SKM-1 (cell line): ENCODE measurements at regions not wholly inside any gene's neighbourhood (a gene's known extent, or its start where the extent isn't known, plus 50 kb on each side); places are given as distances from the start of the nearest gene placed in this dataset.
A peak's percentile ranks its signal among the peaks of the same experiment; 100 is the strongest.

Source experiments
- DNase-seq: peaks from one replicate; lab custom pipeline; 2025; ENCODE audit not compliant: unreplicated experiment; lab: John Stamatoyannopoulos, UW

GRCh38 chr6:10248378-10248843, 166.5 kb downstream of the TFAP2A start:
- no peak for DNase-seq

GRCh38 chr6:10237298-10238038, 177.4 kb downstream of the TFAP2A start:
- DNase-seq, result no peak

DNA sequence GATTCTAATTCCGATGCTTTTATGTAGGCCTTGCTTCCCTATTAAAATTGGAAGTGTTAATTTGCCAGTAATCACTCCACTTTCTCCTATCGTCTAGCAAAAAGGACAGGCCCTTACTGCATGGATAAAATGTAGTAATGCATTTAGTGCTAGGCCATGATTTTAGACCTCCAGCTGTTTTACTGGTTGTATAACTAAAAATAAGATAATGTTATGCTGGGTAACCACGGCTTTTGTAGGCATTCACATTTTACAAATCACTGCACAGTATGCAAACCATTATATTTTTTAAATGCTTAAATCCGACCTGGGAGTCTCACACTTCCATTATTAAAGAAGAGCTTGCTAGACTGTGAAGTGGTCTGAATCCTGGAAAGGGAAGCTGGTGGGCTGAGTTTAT, 179.5 kb downstream of the TFAP2A start:
- DNase-seq, result no peak

DNA sequence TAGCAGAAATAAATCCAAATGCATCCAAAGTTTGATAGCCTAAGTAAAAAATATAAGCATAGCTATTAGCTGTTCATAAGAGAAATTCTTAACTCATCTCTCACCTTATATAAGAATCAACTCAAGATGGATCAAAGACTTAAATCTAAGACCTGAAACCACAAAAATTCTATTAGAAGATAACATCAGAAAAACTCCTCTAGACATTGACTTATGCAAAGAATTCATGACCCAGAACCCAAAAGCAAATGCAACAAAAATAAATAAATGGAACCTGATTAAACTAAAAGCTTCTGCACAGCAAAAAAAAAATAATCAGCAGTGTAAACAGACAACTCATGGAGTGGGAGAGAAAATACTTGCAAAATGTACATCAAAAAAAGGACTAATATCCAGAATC, 184.3 kb downstream of the TFAP2A start:
- DNase-seq, result no peak

DNA sequence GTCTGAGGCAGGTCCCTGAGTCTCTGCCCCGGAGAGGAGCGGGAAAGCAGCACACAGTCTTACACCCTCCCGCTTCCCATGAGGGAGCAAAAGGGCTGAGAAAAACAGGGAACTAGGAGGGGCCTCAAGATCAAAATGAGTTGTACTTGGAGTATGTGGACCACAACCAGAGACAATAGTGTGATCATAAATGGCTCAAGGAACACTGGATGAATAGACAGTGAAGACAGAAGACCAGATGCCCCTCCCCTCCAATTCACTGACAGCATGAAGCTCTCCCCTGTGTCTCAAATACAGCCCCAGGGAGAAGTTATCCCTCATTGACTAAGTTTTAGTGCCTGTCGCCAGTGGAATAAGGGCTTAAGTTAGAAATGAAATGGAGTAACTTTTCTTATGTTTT, 191.0 kb downstream of the TFAP2A start:
- DNase-seq, result no peak

- DNase-seq, result no peak
Observed at GRCh38 chr6:10221178-10221577, 193.7 kb downstream of the TFAP2A start.

DNA sequence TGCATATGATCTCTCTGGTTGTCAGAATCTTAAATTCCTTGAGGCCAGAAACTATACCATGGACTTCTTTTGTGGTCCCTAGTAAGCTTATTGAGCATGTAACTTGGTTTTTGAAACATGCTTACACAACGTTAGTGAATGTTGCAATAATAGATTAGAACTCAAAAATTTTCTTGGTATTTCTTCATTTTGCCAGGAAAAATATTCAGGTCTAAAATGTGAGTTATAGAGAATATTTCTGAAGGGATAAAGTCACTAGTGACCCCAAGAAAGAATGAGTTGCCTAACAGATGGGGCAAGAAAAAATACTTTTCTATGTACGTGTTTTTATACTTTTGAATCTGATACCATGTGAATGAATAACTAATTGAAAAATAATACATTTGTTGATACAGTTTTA, 195.4 kb downstream of the TFAP2A start:
- peak; percentile 8 for DNase-seq

GRCh38 chr6:10217111-10217510, 197.8 kb downstream of the TFAP2A start:
- no peak for DNase-seq

- no peak for DNase-seq
Observed at GRCh38 chr6:10215326-10216110, 199.4 kb downstream of the TFAP2A start.

GRCh38 chr6:10210052-10210451, 204.8 kb downstream of the TFAP2A start:
- no peak for DNase-seq

GRCh38 chr6:10205892-10206291, 209.0 kb downstream of the TFAP2A start:
- peak; percentile 87 for DNase-seq

DNA sequence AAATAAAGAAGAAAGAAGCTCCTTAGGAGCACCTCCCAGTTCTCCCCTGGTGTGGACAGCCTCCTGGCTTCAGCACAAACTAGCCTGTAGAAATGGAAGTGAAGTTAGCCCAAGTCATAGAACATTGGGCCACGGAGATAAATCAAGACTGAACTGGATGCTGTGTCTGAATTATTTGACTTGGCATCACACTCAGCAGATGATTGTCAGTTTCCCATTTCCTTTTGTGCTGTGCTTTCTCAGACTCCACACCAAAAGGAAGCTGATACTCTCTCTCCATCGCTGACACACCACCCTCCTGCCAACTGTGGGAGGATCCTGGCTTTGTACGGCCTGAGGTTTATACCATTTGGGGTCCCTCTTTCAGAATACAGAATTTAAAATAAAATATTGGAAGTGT, 209.8 kb downstream of the TFAP2A start:
- DNase-seq, result no peak

- DNase-seq, result no peak
Observed at GRCh38 chr6:10203651-10204050, 211.2 kb downstream of the TFAP2A start.

DNA sequence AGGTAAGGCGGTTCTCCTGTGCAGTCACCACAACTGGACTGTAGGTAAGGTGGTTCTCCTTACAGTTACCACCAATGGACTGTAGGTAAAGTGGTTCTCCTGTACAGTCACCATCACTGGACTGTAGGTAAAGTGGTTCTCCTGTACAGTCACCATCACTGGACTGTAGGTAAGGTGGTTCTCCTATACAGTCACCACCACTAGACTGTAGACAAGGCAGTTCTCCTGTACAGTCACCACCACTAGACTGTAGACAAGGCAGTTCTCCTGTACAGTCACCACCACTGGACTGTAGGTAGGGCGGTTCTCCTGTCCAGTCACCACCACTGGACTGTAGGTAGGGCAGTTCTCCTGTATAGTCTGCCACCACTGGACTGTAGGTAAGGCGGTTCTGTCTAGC, 212.3 kb downstream of the TFAP2A start:
- DNase-seq, result no peak

- no peak for DNase-seq
Observed at GRCh38 chr6:10201606-10202510, 213.0 kb downstream of the TFAP2A start.

DNA sequence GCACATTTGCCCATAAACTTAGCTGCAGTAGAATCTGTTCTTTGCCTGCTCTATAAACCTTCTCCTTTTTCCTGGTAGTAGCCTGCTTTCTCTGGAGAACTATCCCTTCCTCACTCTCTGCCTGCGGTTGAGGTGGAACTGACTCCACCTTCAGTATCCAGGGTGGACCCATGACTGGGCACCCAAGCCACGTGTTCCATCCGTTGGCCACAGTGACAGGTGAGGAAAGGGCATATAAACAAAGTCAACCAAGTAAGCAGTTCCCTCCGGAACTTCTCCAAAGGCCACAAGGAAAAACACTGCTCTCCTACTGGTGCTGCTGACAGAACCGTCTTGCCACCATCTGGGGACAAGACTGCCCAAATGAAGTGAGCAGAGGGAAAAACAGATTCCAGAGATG, 218.8 kb downstream of the TFAP2A start:
- no peak for DNase-seq

GRCh38 chr6:10194816-10195672, 219.8 kb downstream of the TFAP2A start:
- no peak for DNase-seq

DNA sequence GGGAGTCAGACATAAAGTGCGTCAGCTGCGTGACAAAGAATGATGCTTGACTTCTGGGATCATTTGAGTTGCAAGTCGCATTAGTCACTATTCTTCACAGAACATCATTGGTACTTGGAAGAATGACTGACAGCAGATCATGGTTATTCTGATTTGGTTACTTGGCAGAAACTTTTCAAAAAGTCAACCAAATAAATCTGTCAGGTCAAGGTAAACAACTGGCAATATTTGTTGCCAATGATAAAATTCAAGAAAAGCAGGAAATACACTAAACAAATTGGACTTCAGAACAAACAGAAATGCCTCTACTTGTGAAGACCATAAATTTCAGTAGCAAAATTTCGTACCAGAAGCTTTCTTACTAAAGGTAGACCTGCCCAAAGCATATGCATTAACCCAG, 221.6 kb downstream of the TFAP2A start:
- no peak for DNase-seq

GRCh38 chr6:10190042-10190441, 224.8 kb downstream of the TFAP2A start:
- no peak for DNase-seq
